ENCODE measurements at regions not wholly inside any gene's neighbourhood (a gene's known extent, or its start where the extent isn't known, plus 50 kb on each side); places are given as distances from the start of the nearest gene placed in this dataset.

DNA sequence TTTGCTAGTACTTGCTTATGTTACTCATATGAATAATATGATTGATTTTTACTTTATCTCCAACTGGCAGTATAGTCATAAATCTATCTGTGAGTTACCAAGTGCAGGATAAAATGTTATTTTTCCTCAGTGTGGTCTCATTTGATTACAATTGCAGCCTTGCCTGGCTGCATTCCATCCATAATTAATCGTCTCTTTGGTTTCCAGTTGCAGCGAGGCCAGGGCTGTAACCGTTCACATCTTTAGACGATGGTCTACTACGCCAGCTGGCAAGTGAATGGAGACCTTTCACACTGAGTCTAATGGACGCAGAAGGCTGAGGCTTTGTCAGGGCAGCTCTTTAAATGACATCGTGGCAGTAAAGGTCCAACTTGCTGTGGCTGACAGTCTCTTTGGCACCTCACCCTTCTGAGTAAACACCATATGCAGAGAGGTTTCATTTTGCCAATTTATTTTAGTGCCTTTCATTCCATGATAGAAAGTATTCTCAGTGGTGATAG is 84.0 kb downstream of the ARL4A start:
- Histone ChIP-seq H3K4me1 (no peaks in the 10 kb centered on the region), H3K36me3 (no peaks in the 10 kb centered on the region), H3K4me3 (ENCODE audit: low read depth, low read length) (no peak overlapping the region), H3K27me3 (0 out of 2 replicates have a peak, but pooled peaks cover 5% of the 10 kb centered on the region), H3K9me3 (no peaks in the 10 kb centered on the region)
- TF ChIP-seq, protein P1, sequence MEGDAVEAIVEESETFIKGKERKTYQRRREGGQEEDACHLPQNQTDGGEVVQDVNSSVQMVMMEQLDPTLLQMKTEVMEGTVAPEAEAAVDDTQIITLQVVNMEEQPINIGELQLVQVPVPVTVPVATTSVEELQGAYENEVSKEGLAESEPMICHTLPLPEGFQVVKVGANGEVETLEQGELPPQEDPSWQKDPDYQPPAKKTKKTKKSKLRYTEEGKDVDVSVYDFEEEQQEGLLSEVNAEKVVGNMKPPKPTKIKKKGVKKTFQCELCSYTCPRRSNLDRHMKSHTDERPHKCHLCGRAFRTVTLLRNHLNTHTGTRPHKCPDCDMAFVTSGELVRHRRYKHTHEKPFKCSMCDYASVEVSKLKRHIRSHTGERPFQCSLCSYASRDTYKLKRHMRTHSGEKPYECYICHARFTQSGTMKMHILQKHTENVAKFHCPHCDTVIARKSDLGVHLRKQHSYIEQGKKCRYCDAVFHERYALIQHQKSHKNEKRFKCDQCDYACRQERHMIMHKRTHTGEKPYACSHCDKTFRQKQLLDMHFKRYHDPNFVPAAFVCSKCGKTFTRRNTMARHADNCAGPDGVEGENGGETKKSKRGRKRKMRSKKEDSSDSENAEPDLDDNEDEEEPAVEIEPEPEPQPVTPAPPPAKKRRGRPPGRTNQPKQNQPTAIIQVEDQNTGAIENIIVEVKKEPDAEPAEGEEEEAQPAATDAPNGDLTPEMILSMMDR (IDR thresholded peaks at IDR 0.05; ENCODE audit: low read depth, low read length) = no peak
- no peak for DNase-seq

DNA sequence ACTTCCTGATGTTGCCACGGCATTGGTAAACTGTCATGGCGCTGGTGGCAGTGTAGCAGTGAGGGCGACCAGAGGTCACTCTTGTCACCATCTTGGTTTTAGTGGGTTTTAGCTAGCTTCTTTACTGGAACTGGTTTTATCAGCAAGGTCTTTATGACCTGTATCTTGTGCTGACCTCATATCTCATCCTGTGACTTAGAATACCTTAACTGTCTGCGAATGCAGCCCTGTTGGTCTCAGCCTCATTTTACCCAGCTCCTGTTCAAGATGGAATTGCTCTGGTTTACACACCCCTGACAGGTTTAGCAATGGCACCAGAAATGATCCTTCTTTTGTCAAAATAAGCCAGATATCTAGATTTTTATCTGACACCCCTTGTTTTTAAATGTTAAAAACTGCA is 85.3 kb downstream of the ARL4A start:
- no peaks in the 10 kb centered on the region for H3K36me3 ChIP-seq

DNA sequence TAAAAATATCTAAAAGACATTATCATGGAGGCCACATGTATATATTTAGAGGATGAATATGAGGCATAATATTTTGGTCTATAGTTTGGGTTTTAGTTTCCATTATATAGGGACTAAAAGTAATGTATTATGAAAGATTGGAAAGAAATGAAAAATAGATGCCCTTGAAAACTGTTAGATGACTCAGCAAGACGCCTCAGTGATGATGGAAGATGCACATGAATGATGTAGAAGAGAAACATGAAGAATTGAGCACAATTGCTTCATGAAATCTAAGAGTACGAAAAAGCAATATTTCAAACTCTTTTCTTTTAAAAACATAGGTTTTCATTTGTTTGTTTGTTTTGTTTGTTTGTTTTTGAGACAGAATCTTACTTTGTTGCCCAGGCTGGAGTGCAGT is 89.8 kb downstream of the ARL4A start:
- H3K27me3 ChIP-seq = no peaks in the 10 kb centered on the region
- H3K36me3 ChIP-seq = no peaks in the 10 kb centered on the region
- no peaks in the 10 kb centered on the region for H3K9me3 ChIP-seq
- DNase-seq = no peak
- TF ChIP-seq, protein P1 (IDR thresholded peaks at IDR 0.05; ENCODE audit: low read depth, low read length) = no peak
- no peak overlapping the region for H3K4me3 ChIP-seq (ENCODE audit: low read depth, low read length)
- no peaks in the 10 kb centered on the region for H3K4me1 ChIP-seq

More for the DNA sequence above, 85.3 kb downstream of the ARL4A start:
- Histone ChIP-seq H3K4me3 (ENCODE audit: low read depth, low read length) (no peak overlapping the region), H3K4me1 (no peaks in the 10 kb centered on the region), H3K9me3 (no peaks in the 10 kb centered on the region), H3K27me3 (0 out of 2 replicates have a peak, but pooled peaks cover 5% of the 10 kb centered on the region)
- TF ChIP-seq, protein P1 (IDR thresholded peaks at IDR 0.05; ENCODE audit: low read depth, low read length) = no peak
- no peak for DNase-seq

DNA sequence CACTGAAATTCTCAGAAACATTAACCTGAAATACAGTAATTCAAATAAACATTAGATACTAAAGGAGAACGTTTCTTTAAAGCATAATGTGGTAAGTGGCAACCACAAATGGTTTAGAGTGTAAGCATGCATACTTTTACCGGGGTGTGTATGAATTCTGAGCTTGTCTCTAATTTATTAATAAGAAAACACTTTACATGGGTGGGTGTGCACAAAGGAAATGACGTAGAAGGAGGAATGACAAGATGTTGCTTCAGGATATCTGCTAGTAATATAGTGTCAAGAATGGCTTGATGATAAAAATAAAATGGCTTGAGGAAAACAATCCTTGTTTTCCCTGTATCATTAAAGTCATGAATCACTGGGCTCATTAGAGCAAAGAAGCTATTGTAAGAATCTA is 92.5 kb downstream of the ARL4A start:
- no peaks in the 10 kb centered on the region for H3K36me3 ChIP-seq
- DNase-seq = no peak
- TF ChIP-seq, protein P1 (IDR thresholded peaks at IDR 0.05; ENCODE audit: low read depth, low read length) = no peak
- H3K27me3 ChIP-seq = no peaks in the 10 kb centered on the region
- H3K9me3 ChIP-seq = no peaks in the 10 kb centered on the region
- no peak overlapping the region for H3K4me3 ChIP-seq (ENCODE audit: low read depth, low read length)
- no peaks in the 10 kb centered on the region for H3K4me1 ChIP-seq

DNA sequence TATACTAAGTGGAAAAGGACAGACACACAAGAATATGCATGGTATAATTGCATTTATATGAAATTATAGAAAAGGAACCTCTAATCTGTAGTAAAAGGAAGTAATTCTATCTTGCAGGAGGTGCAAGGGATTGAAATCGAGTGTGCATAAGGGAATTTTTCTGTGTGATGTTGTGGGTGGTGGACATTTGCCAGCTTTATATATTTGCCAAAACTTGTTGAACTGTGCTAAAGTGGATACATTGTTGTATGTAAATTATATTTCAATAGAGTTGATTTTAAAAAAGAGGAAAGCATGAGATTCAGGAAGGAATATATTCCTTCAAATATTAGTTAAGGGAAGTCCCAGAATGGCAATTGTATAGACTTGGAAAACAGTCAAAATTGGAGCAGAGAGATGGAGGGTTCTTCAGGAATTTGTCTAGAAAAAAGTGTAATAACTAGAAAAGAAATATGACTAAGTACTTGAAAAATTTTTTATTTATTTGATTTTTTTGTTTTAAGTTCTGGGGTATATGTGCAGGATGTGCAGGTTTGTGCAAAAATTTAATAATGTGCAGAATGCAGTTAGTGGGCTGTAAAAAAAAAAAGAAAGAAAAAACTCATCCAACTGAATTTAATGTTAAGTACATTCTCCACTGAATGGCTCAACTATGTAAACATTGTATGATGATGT is 96.1 kb downstream of the ARL4A start:
- no peak for DNase-seq
- TF ChIP-seq, protein P1 (IDR thresholded peaks at IDR 0.05; ENCODE audit: low read depth, low read length) = no peak
- H3K9me3 ChIP-seq = no peaks in the 10 kb centered on the region
- no peaks in the 10 kb centered on the region for H3K36me3 ChIP-seq
- no peak overlapping the region for H3K4me3 ChIP-seq (ENCODE audit: low read depth, low read length)
- no peaks in the 10 kb centered on the region for H3K4me1 ChIP-seq
- H3K27me3 ChIP-seq = peaks cover 4% of the 10 kb centered on the region; the same call in 1 of the 2 replicates

DNA sequence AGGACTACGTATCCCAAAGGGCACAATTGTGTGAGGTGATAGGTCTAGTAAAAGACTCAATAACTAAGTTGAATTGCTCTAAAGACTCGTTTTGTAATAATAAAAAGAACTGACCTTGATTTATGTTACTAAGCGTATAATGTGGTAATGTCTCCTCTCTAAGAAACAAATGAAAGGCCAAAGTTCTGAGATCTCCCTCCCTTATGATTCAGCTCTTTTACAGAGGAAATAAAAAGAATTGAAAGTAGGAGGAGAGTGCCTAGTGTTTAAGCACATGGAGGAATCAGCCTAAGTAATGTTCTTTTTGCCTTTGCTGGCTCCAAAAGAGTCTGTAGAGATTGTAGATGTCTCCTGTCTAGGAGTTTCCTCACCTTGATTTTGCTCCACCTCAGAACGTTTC is 98.0 kb downstream of the ARL4A start:
- no peak overlapping the region for H3K4me3 ChIP-seq (ENCODE audit: low read depth, low read length)
- TF ChIP-seq, protein P1 (IDR thresholded peaks at IDR 0.05; ENCODE audit: low read depth, low read length) = no peak
- no peaks in the 10 kb centered on the region for H3K36me3 ChIP-seq
- peaks cover 4% of the 10 kb centered on the region; the same call in 1 of the 2 replicates for H3K27me3 ChIP-seq
- no peaks in the 10 kb centered on the region for H3K4me1 ChIP-seq
- DNase-seq = no peak
- H3K9me3 ChIP-seq = no peaks in the 10 kb centered on the region
